ENCODE measurements at regions not wholly inside any gene's neighbourhood (a gene's known extent, or its start where the extent isn't known, plus 50 kb on each side); places are given as distances from the start of the nearest gene placed in this dataset.

- Histone ChIP-seq H3K4me3 (ENCODE audit: low read depth, low read length) (no peak overlapping the region), H3K27me3 (replicated peaks) (no peaks in the 10 kb centered on the region), H3K27ac (peak overlapping the region; percentile 95), H3K36me3 (replicated peaks) (no peaks in the 10 kb centered on the region)
- peak; percentile 98 for DNase-seq
- TF ChIP-seq CTCF (IDR thresholded peaks at IDR 0.05; ENCODE audit: low read depth, low read length, missing control alignments), result no peak
- in situ Hi-C loops (cut with HindIII; ENCODE audit: low pct_ligation_motif_present, low sequenced_read_pairs), result no loop called here
These were observed 88.0 kb upstream of the JAG1 start for GRCh38 chr20:10761786-10762185.

- H3K27me3 ChIP-seq (replicated peaks), result no peaks in the 10 kb centered on the region
- TF ChIP-seq CTCF (IDR thresholded peaks at IDR 0.05; ENCODE audit: low read depth, low read length, missing control alignments), result no peak
- no peaks in the 10 kb centered on the region for H3K36me3 ChIP-seq (replicated peaks)
- in situ Hi-C loops (cut with HindIII; ENCODE audit: low pct_ligation_motif_present, low sequenced_read_pairs), result no loop called here
- peak overlapping the region; percentile 95 for H3K27ac ChIP-seq
- no peak overlapping the region for H3K4me3 ChIP-seq (ENCODE audit: low read depth, low read length)
- DNase-seq, result no peak
These were observed 88.4 kb upstream of the JAG1 start for GRCh38 chr20:10762216-10762615.

- Histone ChIP-seq H3K27ac (peak overlapping the region; percentile 57), H3K4me3 (ENCODE audit: low read depth, low read length) (no peak overlapping the region), H3K27me3 (replicated peaks) (no peaks in the 10 kb centered on the region), H3K36me3 (replicated peaks) (no peaks in the 10 kb centered on the region)
- in situ Hi-C loops (cut with HindIII; ENCODE audit: low pct_ligation_motif_present, low sequenced_read_pairs), result no loop called here
- DNase-seq, result peak; percentile 25
- TF ChIP-seq CTCF (IDR thresholded peaks at IDR 0.05; ENCODE audit: low read depth, low read length, missing control alignments), result no peak
These were observed 89.3 kb upstream of the JAG1 start for GRCh38 chr20:10763112-10763511.

- H3K36me3 ChIP-seq (replicated peaks), result no peaks in the 10 kb centered on the region
- peak; percentile 56 for DNase-seq
- in situ Hi-C loops (cut with HindIII; ENCODE audit: low pct_ligation_motif_present, low sequenced_read_pairs), result no loop called here
- no peaks in the 10 kb centered on the region for H3K27me3 ChIP-seq (replicated peaks)
- no peak overlapping the region for H3K27ac ChIP-seq
- H3K4me3 ChIP-seq (ENCODE audit: low read depth, low read length), result no peak overlapping the region
- no peak for TF ChIP-seq CTCF (IDR thresholded peaks at IDR 0.05; ENCODE audit: low read depth, low read length, missing control alignments)
These were observed 95.9 kb upstream of the JAG1 start for GRCh38 chr20:10769700-10770099.

GRCh38 chr20:10770753-10771152, 97.0 kb upstream of the JAG1 start:
- no peak overlapping the region for H3K27ac ChIP-seq
- H3K27me3 ChIP-seq (replicated peaks), result no peaks in the 10 kb centered on the region
- DNase-seq, result no peak
- H3K36me3 ChIP-seq (replicated peaks), result no peaks in the 10 kb centered on the region
- in situ Hi-C loops (cut with HindIII; ENCODE audit: low pct_ligation_motif_present, low sequenced_read_pairs), result no loop called here
- H3K4me3 ChIP-seq (ENCODE audit: low read depth, low read length), result no peak overlapping the region
- no peak for TF ChIP-seq CTCF (IDR thresholded peaks at IDR 0.05; ENCODE audit: low read depth, low read length, missing control alignments)

- peak overlapping the region; percentile 18 for H3K27ac ChIP-seq
These were observed 97.8 kb upstream of the JAG1 start for GRCh38 chr20:10771435-10772140.

More at GRCh38 chr20:10771435-10772140, 97.8 kb upstream of the JAG1 start:
- no peaks in the 10 kb centered on the region for H3K27me3 ChIP-seq (replicated peaks)
- H3K4me3 ChIP-seq (ENCODE audit: low read depth, low read length), result no peak overlapping the region
- in situ Hi-C loops (cut with HindIII; ENCODE audit: low pct_ligation_motif_present, low sequenced_read_pairs), result no loop called here
- no peaks in the 10 kb centered on the region for H3K36me3 ChIP-seq (replicated peaks)
- DNase-seq, result peak; percentile 52
- TF ChIP-seq CTCF (IDR thresholded peaks at IDR 0.05; ENCODE audit: low read depth, low read length, missing control alignments), result no peak
